ENCODE measurements at regions not wholly inside any gene's neighbourhood (a gene's known extent, or its start where the extent isn't known, plus 50 kb on each side); places are given as distances from the start of the nearest gene placed in this dataset.

GRCh38 chr4:4666187-4666586 lies 124.3 kb upstream of the STX18 start:
- no peak for TF ChIP-seq CTCF (IDR thresholded peaks at IDR 0.05; ENCODE audit: insufficient read depth, low read length, poor library complexity, severe bottlenecking)
- H3K36me3 ChIP-seq (ENCODE audit: control insufficient read depth, insufficient read depth, low read length), result no peaks in the 10 kb centered on the region
- H3K27me3 ChIP-seq (replicated peaks; ENCODE audit: control insufficient read depth, insufficient read depth, low read length), result no peaks in the 10 kb centered on the region
- H3K4me3 ChIP-seq (replicated peaks; ENCODE audit: low read depth, low read length), result no peak overlapping the region
- DNase-seq (ENCODE audit: extremely low read depth, insufficient read length), result no peak

GRCh38 chr4:4664234-4664633 lies 122.4 kb upstream of the STX18 start:
- Histone ChIP-seq H3K27me3 (replicated peaks; ENCODE audit: control insufficient read depth, insufficient read depth, low read length) (no peaks in the 10 kb centered on the region), H3K4me3 (replicated peaks; ENCODE audit: low read depth, low read length) (no peak overlapping the region), H3K36me3 (ENCODE audit: control insufficient read depth, insufficient read depth, low read length) (no peaks in the 10 kb centered on the region)
- TF ChIP-seq CTCF (IDR thresholded peaks at IDR 0.05; ENCODE audit: insufficient read depth, low read length, poor library complexity, severe bottlenecking), result no peak
- DNase-seq (ENCODE audit: extremely low read depth, insufficient read length), result no peak

- TF ChIP-seq CTCF (IDR thresholded peaks at IDR 0.05; ENCODE audit: insufficient read depth, low read length, poor library complexity, severe bottlenecking), result no peak
- Histone ChIP-seq H3K36me3 (ENCODE audit: control insufficient read depth, insufficient read depth, low read length) (no peaks in the 10 kb centered on the region), H3K27me3 (replicated peaks; ENCODE audit: control insufficient read depth, insufficient read depth, low read length) (no peaks in the 10 kb centered on the region), H3K4me3 (replicated peaks; ENCODE audit: low read depth, low read length) (no peak overlapping the region)
- no peak for DNase-seq (ENCODE audit: extremely low read depth, insufficient read length)
Measured at GRCh38 chr4:4663028-4663427, 121.2 kb upstream of the STX18 start.

- H3K27me3 ChIP-seq (replicated peaks; ENCODE audit: control insufficient read depth, insufficient read depth, low read length), result no peaks in the 10 kb centered on the region
- no peak for TF ChIP-seq CTCF (IDR thresholded peaks at IDR 0.05; ENCODE audit: insufficient read depth, low read length, poor library complexity, severe bottlenecking)
- no peak for DNase-seq (ENCODE audit: extremely low read depth, insufficient read length)
- H3K36me3 ChIP-seq (ENCODE audit: control insufficient read depth, insufficient read depth, low read length), result no peaks in the 10 kb centered on the region
- no peak overlapping the region for H3K4me3 ChIP-seq (replicated peaks; ENCODE audit: low read depth, low read length)
Measured at GRCh38 chr4:4662230-4662629, 120.4 kb upstream of the STX18 start.

- DNase-seq (ENCODE audit: extremely low read depth, insufficient read length), result no peak
- no peaks in the 10 kb centered on the region; the same call in 1 of the 2 replicates for H3K36me3 ChIP-seq (ENCODE audit: control insufficient read depth, insufficient read depth, low read length)
- no peak for TF ChIP-seq CTCF (IDR thresholded peaks at IDR 0.05; ENCODE audit: insufficient read depth, low read length, poor library complexity, severe bottlenecking)
- H3K27me3 ChIP-seq (replicated peaks; ENCODE audit: control insufficient read depth, insufficient read depth, low read length), result no peaks in the 10 kb centered on the region
- no peak overlapping the region for H3K4me3 ChIP-seq (replicated peaks; ENCODE audit: low read depth, low read length)
Measured at GRCh38 chr4:4659871-4660651, 118.2 kb upstream of the STX18 start.

Measured in GM06990 (cell line).